Ascending aorta (tissue), 2 donors: ENCODE measurements at regions not wholly inside any gene's neighbourhood (a gene's known extent, or its start where the extent isn't known, plus 50 kb on each side); places are given as distances from the start of the nearest gene placed in this dataset.

Experiments
- DNase-seq, 2 donors: peaks; one replicate each; pipeline ENCODE4 v3.0.0-alpha.2; 2019; ENCODE audit warnings: low spot score in 2 of 2
- H3K27ac ChIP-seq, 2 donors: fragments of 200-600 bp; sonication (generic); one replicate each; pipeline ENCODE4 v1.5.1; 2016 to 2017; ENCODE audit warnings: mild to moderate bottlenecking in 1 of 2
- H3K27me3 ChIP-seq: fragments of 200-600 bp; sonication (generic); one replicate; pipeline ENCODE4 v1.5.1; 2017
- H3K36me3 ChIP-seq, 2 donors: fragments of 200-600 bp; sonication (generic); one replicate each; pipeline ENCODE4 v1.5.1; 2016
- H3K4me1 ChIP-seq, 2 donors: fragments of 200-600 bp; sonication (generic); one replicate each; pipeline ENCODE4 v1.5.1; 2016 to 2017; ENCODE audit warnings: mild to moderate bottlenecking in 1 of 2
- H3K4me3 ChIP-seq, 2 donors: fragments of 200-600 bp; sonication (generic); one replicate each; pipeline ENCODE4 v1.5.1; 2016 to 2017; ENCODE audit warnings: mild to moderate bottlenecking in 1 of 2
- H3K9me3 ChIP-seq, 2 donors: fragments of 200-600 bp; sonication (generic); one replicate each; pipeline ENCODE4 v1.5.1; 2016
- intact Hi-C: fragments of 100-400 bp; cut with DNase I; formaldehyde crosslinking; loops from one replicate; pipeline ENCODE4 v1.15.1; 2023
- TF ChIP-seq, protein P1 (sequence below), 3 experiments: fragments of 200-600 bp in 2 of 3; fragments of 450-650 bp in 1 of 3; sonication (generic) in 2 of 3; IDR thresholded peaks; one replicate each; pipeline ENCODE4 v1.5.1; 2016 to 2019; ENCODE audit warnings: antibody characterized with exemption in 3 of 3, mild to moderate bottlenecking in 1 of 3, moderate library complexity in 1 of 3

DNA sequence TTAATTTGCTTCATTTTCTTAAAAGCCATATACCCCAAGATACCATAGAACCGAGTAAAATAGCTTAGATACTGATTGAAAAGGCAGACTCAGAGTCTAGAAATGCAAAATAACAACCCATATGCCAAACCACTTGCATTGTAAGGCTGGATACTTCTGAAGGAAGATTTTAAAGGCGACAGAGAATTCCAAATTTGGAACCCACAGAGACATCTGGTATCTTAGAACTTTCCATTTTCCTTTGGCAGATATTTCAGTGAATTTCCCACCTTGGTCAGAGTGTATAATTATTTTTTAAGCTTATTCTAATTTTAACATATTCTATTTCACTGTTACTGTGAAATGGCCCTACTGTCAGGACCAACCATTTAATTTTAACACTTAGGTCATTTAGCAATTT is 186.4 kb upstream of the E2F7 start:
- no peak overlapping the region for H3K27ac ChIP-seq
- intact Hi-C loops, result no loop called here
- TF ChIP-seq, protein P1, sequence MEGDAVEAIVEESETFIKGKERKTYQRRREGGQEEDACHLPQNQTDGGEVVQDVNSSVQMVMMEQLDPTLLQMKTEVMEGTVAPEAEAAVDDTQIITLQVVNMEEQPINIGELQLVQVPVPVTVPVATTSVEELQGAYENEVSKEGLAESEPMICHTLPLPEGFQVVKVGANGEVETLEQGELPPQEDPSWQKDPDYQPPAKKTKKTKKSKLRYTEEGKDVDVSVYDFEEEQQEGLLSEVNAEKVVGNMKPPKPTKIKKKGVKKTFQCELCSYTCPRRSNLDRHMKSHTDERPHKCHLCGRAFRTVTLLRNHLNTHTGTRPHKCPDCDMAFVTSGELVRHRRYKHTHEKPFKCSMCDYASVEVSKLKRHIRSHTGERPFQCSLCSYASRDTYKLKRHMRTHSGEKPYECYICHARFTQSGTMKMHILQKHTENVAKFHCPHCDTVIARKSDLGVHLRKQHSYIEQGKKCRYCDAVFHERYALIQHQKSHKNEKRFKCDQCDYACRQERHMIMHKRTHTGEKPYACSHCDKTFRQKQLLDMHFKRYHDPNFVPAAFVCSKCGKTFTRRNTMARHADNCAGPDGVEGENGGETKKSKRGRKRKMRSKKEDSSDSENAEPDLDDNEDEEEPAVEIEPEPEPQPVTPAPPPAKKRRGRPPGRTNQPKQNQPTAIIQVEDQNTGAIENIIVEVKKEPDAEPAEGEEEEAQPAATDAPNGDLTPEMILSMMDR (IDR thresholded peaks at IDR 0.05), result no peak

DNA sequence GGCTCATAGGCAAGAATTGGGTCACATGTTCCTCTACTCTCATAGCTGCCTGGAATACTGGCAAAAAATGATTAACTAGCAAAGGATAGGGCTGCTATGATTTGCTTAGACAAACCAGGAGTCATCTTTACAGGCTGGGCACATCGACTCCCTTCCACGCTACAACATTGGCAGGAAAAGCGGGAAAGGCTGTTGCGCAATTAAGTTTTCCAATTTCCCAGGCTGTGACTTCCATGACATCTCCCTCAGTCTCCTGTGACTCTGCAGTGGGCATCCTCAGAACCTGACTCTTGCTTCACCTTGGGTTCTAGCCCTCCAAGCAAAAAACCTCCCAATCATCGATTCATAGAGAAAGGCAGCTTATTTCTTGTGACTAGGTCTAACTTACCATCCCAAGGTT is 184.5 kb upstream of the E2F7 start:
- no peak for DNase-seq
- intact Hi-C loops, result no loop called here
- Histone ChIP-seq H3K27ac (no peak overlapping the region), H3K36me3 (no peaks in the 10 kb centered on the region), H3K9me3 (no peaks in the 10 kb centered on the region), H3K27me3 (no peaks in the 10 kb centered on the region), H3K4me3 (no peak overlapping the region), H3K4me1 (no peaks in the 10 kb centered on the region)
- TF ChIP-seq, protein P1 (IDR thresholded peaks at IDR 0.05), result no peak

More for the DNA sequence above, 186.4 kb upstream of the E2F7 start:
- Histone ChIP-seq H3K9me3 (no peaks in the 10 kb centered on the region), H3K27me3 (no peaks in the 10 kb centered on the region), H3K4me3 (no peak overlapping the region), H3K36me3 (no peaks in the 10 kb centered on the region), H3K4me1 (no peaks in the 10 kb centered on the region)
- no peak for DNase-seq

DNA sequence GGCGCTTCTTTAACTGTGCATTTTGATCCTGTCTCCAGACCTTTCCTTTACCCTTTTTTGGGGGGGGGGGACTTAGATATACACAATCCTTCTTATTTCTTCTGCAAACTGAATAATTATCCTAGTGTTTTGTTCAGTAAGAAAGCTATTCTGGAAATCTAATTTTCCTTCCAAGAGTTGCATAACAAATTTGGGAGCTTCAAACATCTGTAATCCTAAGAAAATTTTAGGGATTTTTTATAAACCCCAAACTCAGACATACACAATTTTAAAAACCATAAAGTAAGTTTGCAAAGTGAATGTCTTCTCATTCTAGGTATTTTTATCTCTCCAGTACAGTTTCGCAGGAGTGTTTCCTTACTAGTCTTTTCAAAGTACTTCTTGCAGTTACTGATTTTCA is 182.7 kb upstream of the E2F7 start:
- no peaks in the 10 kb centered on the region for H3K4me1 ChIP-seq
- TF ChIP-seq, protein P1 (IDR thresholded peaks at IDR 0.05), result no peak
- H3K4me3 ChIP-seq, result no peak overlapping the region
- H3K36me3 ChIP-seq, result no peaks in the 10 kb centered on the region
- DNase-seq, result no peak
- no peak overlapping the region for H3K27ac ChIP-seq
- no peaks in the 10 kb centered on the region for H3K27me3 ChIP-seq
- no peaks in the 10 kb centered on the region for H3K9me3 ChIP-seq
- intact Hi-C loops, result no loop called here

DNA sequence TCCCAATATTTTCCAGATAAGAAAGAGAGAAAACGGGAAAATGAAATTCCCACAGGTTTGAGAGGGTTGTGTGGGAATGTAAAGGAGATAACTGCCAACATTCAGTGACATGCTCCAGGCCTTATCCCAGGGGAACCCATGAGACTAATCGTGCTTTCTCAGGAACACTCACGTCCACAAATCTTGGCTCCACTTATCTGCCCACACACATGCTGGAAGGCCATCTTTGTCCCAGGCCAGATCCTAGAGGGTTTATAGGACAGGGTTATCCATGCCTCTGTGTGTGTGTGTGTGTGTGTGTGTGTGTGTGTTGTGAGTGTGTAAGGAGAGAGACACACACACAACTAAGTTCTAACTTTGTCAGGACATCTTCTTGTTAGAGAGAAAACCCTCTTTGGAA is 182.2 kb upstream of the E2F7 start:
- H3K27ac ChIP-seq, result no peak overlapping the region

DNA sequence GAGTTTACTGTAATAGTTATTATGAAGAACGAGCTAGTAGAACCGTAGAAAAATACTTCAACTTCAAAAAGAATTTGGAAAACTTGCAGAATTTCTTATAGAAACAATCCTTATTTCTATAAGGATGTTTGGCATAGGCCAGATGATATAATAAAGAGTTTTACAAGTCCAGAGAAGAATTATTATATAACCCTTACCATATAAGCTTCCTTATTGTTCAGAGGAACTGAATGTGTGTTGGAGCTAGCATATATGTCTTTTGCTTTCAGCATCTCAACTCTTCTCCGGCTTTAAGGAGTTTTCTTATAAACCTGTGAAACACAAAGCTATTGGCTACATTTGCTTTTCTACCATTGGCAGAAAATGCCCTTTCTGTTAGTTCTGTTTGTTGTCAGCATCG is 178.0 kb upstream of the E2F7 start:
- Histone ChIP-seq H3K9me3 (no peaks in the 10 kb centered on the region), H3K27ac (no peak overlapping the region)
- TF ChIP-seq, protein P1 (IDR thresholded peaks at IDR 0.05), result no peak

More for the DNA sequence above, 182.2 kb upstream of the E2F7 start:
- H3K36me3 ChIP-seq, result no peaks in the 10 kb centered on the region
- intact Hi-C loops, result no loop called here
- H3K4me1 ChIP-seq, result no peaks in the 10 kb centered on the region
- DNase-seq, result no peak
- H3K9me3 ChIP-seq, result no peaks in the 10 kb centered on the region
- no peak overlapping the region for H3K4me3 ChIP-seq
- TF ChIP-seq, protein P1 (IDR thresholded peaks at IDR 0.05), result no peak
- no peaks in the 10 kb centered on the region for H3K27me3 ChIP-seq

DNA sequence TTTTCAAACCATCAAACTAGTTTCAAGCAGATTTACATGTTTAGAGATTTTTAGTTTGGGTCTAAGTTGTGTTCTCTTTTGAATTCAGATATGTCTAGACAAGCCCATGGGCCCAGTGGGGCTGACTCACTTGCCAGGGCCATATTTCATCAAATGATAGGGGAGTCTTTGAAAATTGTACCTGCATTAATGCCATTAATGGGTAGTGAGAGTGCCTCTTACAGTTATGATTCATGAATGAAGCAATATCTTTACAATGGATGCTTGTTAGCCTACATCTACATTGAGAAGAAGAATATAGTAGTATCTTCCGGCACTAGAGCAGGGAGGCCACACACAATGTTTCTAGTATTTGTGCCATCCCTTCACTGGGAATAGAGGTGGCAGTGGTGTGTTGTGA is 174.2 kb upstream of the E2F7 start:
- H3K4me1 ChIP-seq, result no peaks in the 10 kb centered on the region
- intact Hi-C loops, result no loop called here

More for the DNA sequence above, 178.0 kb upstream of the E2F7 start:
- no peaks in the 10 kb centered on the region for H3K27me3 ChIP-seq
- intact Hi-C loops, result no loop called here
- H3K4me3 ChIP-seq, result no peak overlapping the region
- no peak for DNase-seq
- H3K36me3 ChIP-seq, result no peaks in the 10 kb centered on the region
- H3K4me1 ChIP-seq, result no peaks in the 10 kb centered on the region

More for the DNA sequence above, 174.2 kb upstream of the E2F7 start:
- no peaks in the 10 kb centered on the region for H3K9me3 ChIP-seq
- TF ChIP-seq, protein P1 (IDR thresholded peaks at IDR 0.05), result no peak
- no peak for DNase-seq
- H3K27me3 ChIP-seq, result no peaks in the 10 kb centered on the region
- H3K27ac ChIP-seq, result no peak overlapping the region
- no peak overlapping the region for H3K4me3 ChIP-seq
- no peaks in the 10 kb centered on the region for H3K36me3 ChIP-seq
